ENCODE measurements at regions not wholly inside any gene's neighbourhood (a gene's known extent, or its start where the extent isn't known, plus 50 kb on each side); places are given as distances from the start of the nearest gene placed in this dataset.
"Not testable (repeated sequence)": the region's sequence is repeated elsewhere in the genome, so short reads cannot be mapped to it uniquely, and the experiment has no call there.

DNA sequence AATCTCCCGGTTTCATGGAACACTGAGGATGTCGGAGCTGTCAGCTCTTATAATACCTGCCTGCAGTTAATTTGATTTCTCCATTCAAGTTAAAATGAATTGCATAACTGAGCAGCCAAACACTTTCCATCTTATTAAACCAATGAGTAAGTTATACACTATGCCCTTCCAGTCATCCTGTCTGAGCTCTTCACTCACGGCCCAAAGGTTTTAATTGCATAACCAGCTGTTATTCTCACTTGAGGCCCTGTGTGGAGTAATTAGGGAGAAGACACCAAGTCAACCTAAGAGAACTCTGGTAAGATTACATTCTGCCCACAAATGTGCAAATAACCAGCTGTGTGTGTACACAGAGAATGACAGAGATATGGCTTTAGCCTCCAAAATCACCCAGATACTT, 303.5 kb downstream of the TBC1D4 start:
- DNase-seq (ENCODE audit: low spot score), result no peak

- DNase-seq (ENCODE audit: low spot score), result no peak
Observed at GRCh38 chr13:75175575-75175974, 306.4 kb downstream of the TBC1D4 start.

DNA sequence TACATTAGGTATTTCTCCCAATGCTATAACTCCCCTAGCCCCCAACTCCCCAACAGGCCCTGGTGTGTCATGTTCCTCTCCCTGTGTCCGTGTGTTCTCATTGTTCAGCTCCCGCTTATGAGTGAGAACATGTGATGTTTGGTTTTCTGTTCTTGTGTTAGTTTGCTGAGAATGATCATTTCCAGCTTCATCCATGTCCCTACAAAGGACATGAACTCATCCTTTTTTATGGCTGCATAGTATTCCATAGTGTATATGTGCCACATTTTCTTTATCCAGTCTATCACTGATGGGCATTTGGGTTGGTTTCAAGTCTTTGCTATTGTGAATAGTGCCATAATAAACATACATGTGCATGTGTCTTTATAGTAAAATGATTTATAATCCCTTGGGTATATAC, 306.9 kb downstream of the TBC1D4 start:
- not testable (repeated sequence) for DNase-seq (ENCODE audit: low spot score)

- DNase-seq (ENCODE audit: low spot score), result no peak
Observed at GRCh38 chr13:75174481-75174880, 307.5 kb downstream of the TBC1D4 start.

- DNase-seq (ENCODE audit: low spot score), result no peak
Observed at GRCh38 chr13:75173457-75174356, 308.3 kb downstream of the TBC1D4 start.

GRCh38 chr13:75170311-75170710, 311.7 kb downstream of the TBC1D4 start:
- DNase-seq (ENCODE audit: low spot score), result no peak

- DNase-seq (ENCODE audit: low spot score), result no peak
Observed at GRCh38 chr13:75165543-75166230, 316.3 kb downstream of the TBC1D4 start.

DNA sequence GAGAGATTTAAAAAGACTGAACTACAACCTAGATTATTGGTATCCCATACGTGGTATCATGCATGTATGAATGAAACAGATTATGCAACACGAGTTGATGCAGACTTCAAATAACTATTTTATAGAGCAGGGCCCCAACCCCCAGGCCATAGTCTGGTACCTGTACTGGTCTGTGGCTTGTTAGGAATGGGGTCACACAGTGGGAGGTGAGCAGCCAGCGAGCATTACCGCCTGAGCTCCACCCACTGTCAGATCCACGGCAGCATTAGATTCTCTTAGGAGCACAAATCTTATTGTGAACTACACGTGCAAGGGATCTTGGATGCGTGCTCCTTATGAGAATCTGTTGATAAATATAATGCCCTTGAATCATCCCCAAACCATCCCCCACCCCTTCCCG, 320.2 kb downstream of the TBC1D4 start:
- no peak for DNase-seq (ENCODE audit: low spot score)

GRCh38 chr13:75160984-75161383, 321.0 kb downstream of the TBC1D4 start:
- DNase-seq (ENCODE audit: low spot score), result no peak

GRCh38 chr13:75154331-75154730, 327.6 kb downstream of the TBC1D4 start:
- no peak for DNase-seq (ENCODE audit: low spot score)

DNA sequence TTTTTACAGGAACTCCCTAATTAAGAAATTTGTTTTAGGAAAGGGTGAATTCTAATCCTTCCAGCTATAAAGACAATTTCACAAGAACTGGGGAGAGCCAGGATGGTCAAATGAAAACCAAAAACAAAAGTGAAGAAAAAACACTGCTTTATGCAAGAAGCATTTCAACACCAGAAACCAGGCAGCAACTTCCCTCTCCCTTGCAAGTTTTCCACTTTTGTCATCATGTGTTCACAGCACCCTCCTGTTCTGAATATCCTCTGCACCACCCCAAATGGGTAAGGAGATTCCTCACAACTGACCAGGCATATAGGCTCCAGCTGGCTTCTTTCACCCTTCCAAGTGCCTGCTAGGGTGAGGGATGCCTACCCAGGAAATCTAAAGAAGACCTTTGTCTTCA, 328.1 kb downstream of the TBC1D4 start:
- no peak for DNase-seq (ENCODE audit: low spot score)

DNA sequence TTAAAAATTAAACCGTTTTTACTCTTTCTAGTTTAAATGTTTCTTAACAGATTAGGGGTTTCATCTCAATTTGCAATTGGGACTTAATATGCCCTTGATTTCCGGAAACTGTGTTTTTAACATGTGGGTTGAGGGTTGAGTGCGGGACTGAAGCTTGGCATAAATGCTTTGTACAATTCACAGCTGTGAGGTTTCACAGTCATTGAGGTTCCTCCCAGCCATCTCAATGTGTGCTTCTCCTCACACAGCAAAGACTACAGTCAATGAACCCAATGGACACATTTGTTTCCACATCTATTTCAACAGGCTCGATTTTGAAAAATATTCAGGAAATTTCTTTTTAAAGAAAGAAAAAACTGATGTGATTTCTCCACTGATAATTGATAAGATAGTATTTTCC, 328.6 kb downstream of the TBC1D4 start:
- no peak for DNase-seq (ENCODE audit: low spot score)

- DNase-seq (ENCODE audit: low spot score), result no peak
Observed at GRCh38 chr13:75151081-75151643, 330.8 kb downstream of the TBC1D4 start.

GRCh38 chr13:75149776-75150175, 332.2 kb downstream of the TBC1D4 start:
- DNase-seq (ENCODE audit: low spot score), result no peak

DNA sequence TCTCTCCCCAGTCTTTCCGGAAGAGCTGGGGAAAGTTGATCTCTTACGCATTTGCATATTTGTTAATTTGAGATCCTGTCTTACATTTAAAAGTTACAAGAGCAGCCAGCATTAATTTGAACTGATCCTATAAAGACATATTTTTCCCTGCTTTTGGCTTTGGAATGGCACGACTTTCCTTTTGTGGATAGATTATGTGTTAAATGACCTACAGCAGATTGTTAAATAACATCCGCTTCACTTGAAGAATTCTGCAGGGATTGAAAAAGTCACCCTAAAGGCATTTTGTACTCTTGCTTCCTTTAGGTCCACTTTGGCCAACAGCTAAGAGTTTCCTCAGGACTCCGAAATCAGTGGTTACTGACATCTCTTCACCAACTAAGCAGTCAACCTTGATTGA, 334.0 kb downstream of the TBC1D4 start:
- DNase-seq (ENCODE audit: low spot score), result no peak

DNA sequence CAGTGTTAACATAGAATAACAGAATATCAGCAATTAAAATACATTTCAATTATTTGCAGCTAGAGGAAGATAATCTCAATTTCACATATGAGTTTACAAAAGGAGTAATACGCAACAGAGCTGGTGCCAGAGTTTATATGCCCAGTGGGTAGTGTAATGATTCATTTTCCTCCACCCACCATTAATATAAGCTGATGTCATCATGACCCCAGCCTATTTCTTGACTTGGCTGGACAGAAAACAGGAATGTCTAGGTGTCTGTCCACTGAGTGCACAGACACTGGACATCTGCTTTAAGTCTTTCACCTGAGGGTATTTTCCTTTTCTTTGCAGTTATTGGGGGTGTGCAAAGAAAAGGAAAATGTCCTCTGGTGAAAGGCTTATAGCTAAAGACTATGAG, 335.5 kb downstream of the TBC1D4 start:
- DNase-seq (ENCODE audit: low spot score), result no peak

DNA sequence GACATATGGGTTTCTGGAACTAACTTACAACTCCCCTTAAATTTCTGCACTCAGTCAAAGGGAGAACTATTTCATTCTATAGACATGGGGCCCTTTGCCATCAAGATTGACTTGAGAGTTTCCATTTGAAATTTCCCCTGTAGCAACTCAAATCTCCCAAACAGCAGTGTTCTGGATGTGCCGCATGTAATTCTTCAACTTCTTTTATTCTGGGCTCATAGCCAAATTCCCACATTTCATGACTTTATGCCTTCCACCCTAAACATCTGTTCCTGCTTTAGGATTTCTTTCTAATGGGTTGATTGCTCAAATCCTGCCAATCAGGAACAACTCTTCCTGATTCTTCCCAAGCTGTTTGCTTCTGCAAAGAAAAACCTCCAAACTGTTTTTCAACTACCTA, 336.0 kb downstream of the TBC1D4 start:
- DNase-seq (ENCODE audit: low spot score), result no peak

- no peak for DNase-seq (ENCODE audit: low spot score)
Observed at GRCh38 chr13:75139291-75139690, 342.7 kb downstream of the TBC1D4 start.

GRCh38 chr13:75137911-75138571, 343.9 kb downstream of the TBC1D4 start:
- no peak for DNase-seq (ENCODE audit: low spot score)

DNA sequence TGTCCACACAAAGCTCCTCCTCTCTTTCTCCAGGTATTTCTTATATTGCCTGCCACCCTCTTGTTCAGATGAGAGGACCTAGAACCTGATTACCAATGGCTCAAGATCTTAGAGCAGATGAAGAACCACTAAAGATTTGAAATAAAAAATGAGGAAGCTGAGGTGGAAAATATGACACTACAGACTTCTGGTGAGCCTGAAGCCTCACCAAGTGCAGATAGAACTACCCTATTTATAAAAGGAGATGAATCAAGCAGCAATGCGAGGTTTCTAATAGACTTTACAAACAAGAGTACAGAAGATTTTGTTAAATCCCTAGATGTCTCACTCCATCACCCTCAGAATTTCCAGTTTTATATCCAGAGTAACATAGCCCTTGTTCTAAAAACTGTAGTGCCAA, 345.8 kb downstream of the TBC1D4 start:
- no peak for DNase-seq (ENCODE audit: low spot score)

DNA sequence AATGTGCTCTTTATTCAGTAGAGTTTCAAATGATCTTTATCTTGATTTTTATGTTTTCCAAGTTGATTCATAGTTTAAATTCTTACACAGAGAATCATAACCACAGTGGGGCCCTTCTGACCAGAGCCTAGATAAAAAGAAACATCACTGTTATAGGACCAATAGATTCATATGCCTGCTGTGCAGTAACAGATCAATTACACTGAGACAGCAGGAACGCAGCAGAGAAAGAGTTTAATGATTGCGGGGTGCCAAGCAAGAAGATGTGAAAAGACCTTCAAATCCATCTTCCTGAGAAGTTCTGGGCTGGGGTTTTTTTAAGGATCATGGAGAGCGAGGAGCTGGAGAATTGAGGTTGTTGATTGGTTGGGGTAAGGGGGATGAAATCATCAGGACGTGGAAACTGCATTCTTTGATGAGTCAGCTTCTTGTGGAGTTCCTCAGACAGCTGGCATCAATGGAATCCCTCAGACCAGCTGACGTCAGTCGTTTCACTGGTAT, 346.6 kb downstream of the TBC1D4 start:
- no peak for DNase-seq (ENCODE audit: low spot score)

All from CD4-positive, alpha-beta T cell treated with Interleukin-15 for 4 hours (primary cell).